Fibroblast of lung (primary cell): ENCODE measurements at regions not wholly inside any gene's neighbourhood (a gene's known extent, or its start where the extent isn't known, plus 50 kb on each side); places are given as distances from the start of the nearest gene placed in this dataset.

Experiments used
- CTCF ChIP-seq, 2 donors: IDR thresholded peaks in 1 of 2; conservative IDR thresholded peaks in 1 of 2; 1 replicate in 1 of 2; 2 replicates in 1 of 2; pipeline ENCODE4 v1.5.1; 2011 to 2012; ENCODE audit warnings: low read length in 2 of 2, control low read depth in 1 of 2, inconsistent platforms in 1 of 2, low read depth in 1 of 2, mild to moderate bottlenecking in 1 of 2
- EZH2 ChIP-seq: IDR thresholded peaks from 2 replicates; pipeline ENCODE4 v1.5.1; 2012; ENCODE audit warnings: low read length, control low read depth, mild to moderate bottlenecking; ENCODE audit errors: missing control alignments

DNA sequence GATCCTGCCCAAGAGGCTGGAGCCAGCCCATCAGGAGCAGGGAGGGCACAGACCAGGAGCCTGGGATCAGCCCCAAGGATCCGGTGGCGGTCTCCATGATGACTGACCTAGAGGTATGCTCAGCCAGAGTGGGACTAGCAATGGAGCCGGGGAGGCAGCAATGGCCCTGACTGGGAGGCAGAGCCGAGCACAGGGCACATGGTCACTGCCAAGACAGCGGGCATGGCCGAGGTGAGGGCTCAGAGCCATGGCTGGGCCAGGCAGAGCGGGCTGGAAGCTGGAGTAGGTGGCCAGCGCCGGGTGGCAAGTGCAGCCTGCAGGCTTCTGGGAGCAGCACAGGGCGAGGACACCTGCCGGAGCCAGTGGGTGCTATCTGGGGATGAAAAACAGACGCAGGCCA, 259.3 kb downstream of the BCL11B start:
- TF ChIP-seq CTCF (conservative IDR thresholded peaks at IDR 0.05 in 1 of 2, IDR thresholded peaks at IDR 0.05 in 1 of 2; ENCODE audit: low read depth in 1 of 2, low read length in 2 of 2) (no peak), EZH2 (no peak)
